Esophagus (tissue), 2 donors: ENCODE measurements at regions not wholly inside any gene's neighbourhood (a gene's known extent, or its start where the extent isn't known, plus 50 kb on each side); places are given as distances from the start of the nearest gene placed in this dataset.

Experiments used
- H3K27ac ChIP-seq, 2 donors: one replicate each; pipeline ENCODE4 v1.5.1; 2013; ENCODE audit warnings: low read depth in 2 of 2, mild to moderate bottlenecking in 2 of 2, inconsistent platforms in 1 of 2, low read length in 1 of 2, moderate library complexity in 1 of 2
- H3K27me3 ChIP-seq, 2 donors: one replicate each; pipeline ENCODE4 v1.6.1; 2013; ENCODE audit warnings: low read length in 2 of 2, control low read depth in 1 of 2, mild to moderate bottlenecking in 1 of 2; ENCODE audit not compliant: insufficient read depth in 2 of 2, control insufficient read depth in 1 of 2
- H3K36me3 ChIP-seq, 2 donors: one replicate each; pipeline ENCODE4 v1.6.1; 2013; ENCODE audit warnings: low read length in 1 of 2; ENCODE audit not compliant: control insufficient read depth in 2 of 2, insufficient read depth in 2 of 2
- H3K4me1 ChIP-seq, 2 donors: one replicate each; pipeline ENCODE4 v1.6.1; 2013; ENCODE audit warnings: low read length in 1 of 2; ENCODE audit not compliant: control insufficient read depth in 2 of 2, insufficient read depth in 2 of 2
- H3K4me3 ChIP-seq, 2 donors: one replicate each; pipeline ENCODE4 v1.5.1; 2013; ENCODE audit warnings: low read length in 2 of 2, mild to moderate bottlenecking in 2 of 2, low read depth in 1 of 2, moderate library complexity in 1 of 2
- H3K9me3 ChIP-seq, 2 donors: one replicate each; pipeline ENCODE4 v1.6.1; 2013; ENCODE audit warnings: mild to moderate bottlenecking in 2 of 2, low read depth in 1 of 2, low read length in 1 of 2, moderate library complexity in 1 of 2; ENCODE audit not compliant: control insufficient read depth in 2 of 2, insufficient read depth in 1 of 2
- WGBS, 2 donors: extraction: QIAGEN DNeasy Blood & Tissue Kit; methylation state at CpG; one replicate each; pipeline ENCODE4 v1.1.7; 2013; 5-methylcytosine and 5-hydroxymethylcytosine counted together
- donor health status: healthy with polysubstance abuse.
- donor health status: Bipolar disorder and iron deficiency.

GRCh38 chr4:11608992-11609391, 180.3 kb upstream of the HS3ST1 start:
- Histone ChIP-seq H3K36me3 (no peaks in the 10 kb centered on the region), H3K4me3 (no peak overlapping the region), H3K4me1 (peaks cover 0 to under 1% of the 10 kb centered on the region in 2 donors), H3K9me3 (peaks cover 0 to 2% of the 10 kb centered on the region in 2 donors), H3K27me3 (no peaks in the 10 kb centered on the region), H3K27ac (no peak overlapping the region)

- Histone ChIP-seq H3K36me3 (no peaks in the 10 kb centered on the region), H3K27me3 (no peaks in the 10 kb centered on the region), H3K9me3 (peaks cover 0 to 2% of the 10 kb centered on the region in 2 donors), H3K4me3 (no peak overlapping the region), H3K4me1 (peaks cover 0 to 3% of the 10 kb centered on the region in 2 donors), H3K27ac (peak overlapping the region; percentile 47 to 55)
- 71% methylated on average over 1 of the region's 1 CpG for WGBS, 2 donors
Measured at GRCh38 chr4:11606078-11606477, 177.4 kb upstream of the HS3ST1 start.

- WGBS, 2 donors = 42 to 52% methylated on average over 1 of the region's 1 CpG
- H3K27me3 ChIP-seq = no peaks in the 10 kb centered on the region
- H3K4me1 ChIP-seq = peaks cover 0 to 3% of the 10 kb centered on the region in 2 donors
- H3K36me3 ChIP-seq = no peaks in the 10 kb centered on the region
- no peak overlapping the region for H3K4me3 ChIP-seq
- H3K27ac ChIP-seq = peak overlapping the region in 1 of 2 donors; percentile 47
- no peaks in the 10 kb centered on the region for H3K9me3 ChIP-seq
Measured at GRCh38 chr4:11605597-11605996, 176.9 kb upstream of the HS3ST1 start.

- no peaks in the 10 kb centered on the region for H3K9me3 ChIP-seq
- H3K4me1 ChIP-seq = peaks cover 0 to 3% of the 10 kb centered on the region in 2 donors
- no peak overlapping the region for H3K4me3 ChIP-seq
- no peaks in the 10 kb centered on the region for H3K27me3 ChIP-seq
- no peaks in the 10 kb centered on the region for H3K36me3 ChIP-seq
- no peak overlapping the region for H3K27ac ChIP-seq
- 84 to 85% methylated on average over 3 of the region's 3 CpGs for WGBS, 2 donors
Measured at GRCh38 chr4:11604821-11605220, 176.1 kb upstream of the HS3ST1 start.

- WGBS, 2 donors = 82 to 84% methylated on average over 6 of the region's 6 CpGs
- no peak overlapping the region for H3K27ac ChIP-seq
- H3K36me3 ChIP-seq = no peaks in the 10 kb centered on the region
- H3K27me3 ChIP-seq = no peaks in the 10 kb centered on the region
- no peaks in the 10 kb centered on the region for H3K9me3 ChIP-seq
- H3K4me1 ChIP-seq = peaks cover 0 to 3% of the 10 kb centered on the region in 2 donors
- H3K4me3 ChIP-seq = no peak overlapping the region
Measured at GRCh38 chr4:11603591-11604194, 175.0 kb upstream of the HS3ST1 start.

GRCh38 chr4:11602606-11603340, 174.1 kb upstream of the HS3ST1 start:
- WGBS, 2 donors = 61 to 70% methylated on average over 7 of the region's 7 CpGs
- Histone ChIP-seq H3K9me3 (no peaks in the 10 kb centered on the region), H3K4me3 (no peak overlapping the region), H3K27ac (no peak overlapping the region), H3K27me3 (no peaks in the 10 kb centered on the region), H3K4me1 (peaks cover 0 to 3% of the 10 kb centered on the region in 2 donors), H3K36me3 (no peaks in the 10 kb centered on the region)

- 0 to 19% methylated on average over 1 of the region's 1 CpG for WGBS, 2 donors
- no peak overlapping the region for H3K4me3 ChIP-seq
- no peak overlapping the region for H3K27ac ChIP-seq
- no peaks in the 10 kb centered on the region for H3K36me3 ChIP-seq
- H3K27me3 ChIP-seq = no peaks in the 10 kb centered on the region
- H3K9me3 ChIP-seq = no peaks in the 10 kb centered on the region
- peaks cover 0 to 3% of the 10 kb centered on the region in 2 donors for H3K4me1 ChIP-seq
Measured at GRCh38 chr4:11599064-11599463, 170.4 kb upstream of the HS3ST1 start.

- Histone ChIP-seq H3K4me3 (no peak overlapping the region), H3K36me3 (no peaks in the 10 kb centered on the region), H3K4me1 (no peaks in the 10 kb centered on the region), H3K27me3 (no peaks in the 10 kb centered on the region), H3K27ac (peak overlapping the region in 1 of 2 donors; percentile 10), H3K9me3 (no peaks in the 10 kb centered on the region)
- 67 to 84% methylated on average over 4 of the region's 4 CpGs for WGBS, 2 donors
Measured at GRCh38 chr4:11598591-11598990, 169.9 kb upstream of the HS3ST1 start.

GRCh38 chr4:11597506-11597905, 168.8 kb upstream of the HS3ST1 start:
- H3K27me3 ChIP-seq = no peaks in the 10 kb centered on the region
- no peaks in the 10 kb centered on the region for H3K4me1 ChIP-seq
- H3K36me3 ChIP-seq = no peaks in the 10 kb centered on the region
- no peak overlapping the region for H3K27ac ChIP-seq
- no peak overlapping the region for H3K4me3 ChIP-seq
- WGBS, 2 donors = 49 to 50% methylated on average over 4 of the region's 4 CpGs
- no peaks in the 10 kb centered on the region for H3K9me3 ChIP-seq

- Histone ChIP-seq H3K4me1 (no peaks in the 10 kb centered on the region), H3K9me3 (no peaks in the 10 kb centered on the region), H3K27ac (peak overlapping the region in 1 of 2 donors; percentile 34), H3K36me3 (no peaks in the 10 kb centered on the region), H3K4me3 (no peak overlapping the region), H3K27me3 (no peaks in the 10 kb centered on the region)
- 62 to 79% methylated on average over 2 of the region's 2 CpGs for WGBS, 2 donors
Measured at GRCh38 chr4:11596989-11597388, 168.3 kb upstream of the HS3ST1 start.
